Ascending aorta (tissue), 2 donors: ENCODE measurements at regions not wholly inside any gene's neighbourhood (a gene's known extent, or its start where the extent isn't known, plus 50 kb on each side); places are given as distances from the start of the nearest gene placed in this dataset.
A peak's percentile ranks its signal among the peaks of the same experiment; 100 is the strongest.

Experiments used
- DNase-seq, 2 donors: peaks; one replicate each; pipeline ENCODE4 v3.0.0-alpha.2; 2019; ENCODE audit warnings: low spot score in 2 of 2
- H3K27ac ChIP-seq, 2 donors: fragments of 200-600 bp; sonication (generic); one replicate each; pipeline ENCODE4 v1.5.1; 2016 to 2017; ENCODE audit warnings: mild to moderate bottlenecking in 1 of 2
- H3K27me3 ChIP-seq: fragments of 200-600 bp; sonication (generic); one replicate; pipeline ENCODE4 v1.5.1; 2017
- H3K36me3 ChIP-seq, 2 donors: fragments of 200-600 bp; sonication (generic); one replicate each; pipeline ENCODE4 v1.5.1; 2016
- H3K4me1 ChIP-seq, 2 donors: fragments of 200-600 bp; sonication (generic); one replicate each; pipeline ENCODE4 v1.5.1; 2016 to 2017; ENCODE audit warnings: mild to moderate bottlenecking in 1 of 2
- H3K4me3 ChIP-seq, 2 donors: fragments of 200-600 bp; sonication (generic); one replicate each; pipeline ENCODE4 v1.5.1; 2016 to 2017; ENCODE audit warnings: mild to moderate bottlenecking in 1 of 2
- H3K9me3 ChIP-seq, 2 donors: fragments of 200-600 bp; sonication (generic); one replicate each; pipeline ENCODE4 v1.5.1; 2016
- CTCF ChIP-seq, 3 experiments: fragments of 200-600 bp in 2 of 3; fragments of 450-650 bp in 1 of 3; sonication (generic) in 2 of 3; IDR thresholded peaks; one replicate each; pipeline ENCODE4 v1.5.1; 2016 to 2019; ENCODE audit warnings: antibody characterized with exemption in 3 of 3, mild to moderate bottlenecking in 1 of 3, moderate library complexity in 1 of 3
- intact Hi-C: fragments of 100-400 bp; cut with DNase I; formaldehyde crosslinking; loops from one replicate; pipeline ENCODE4 v1.15.1; 2023

- Histone ChIP-seq H3K36me3 (no peaks in the 10 kb centered on the region), H3K27me3 (no peaks in the 10 kb centered on the region), H3K27ac (no peak overlapping the region), H3K9me3 (no peaks in the 10 kb centered on the region), H3K4me1 (no peaks in the 10 kb centered on the region), H3K4me3 (no peak overlapping the region)
- TF ChIP-seq CTCF (IDR thresholded peaks at IDR 0.05), result no peak
- no peak for DNase-seq
- intact Hi-C loops, result no loop called here
These were observed 212.6 kb downstream of the MAFB start for GRCh38 chr20:40476461-40476860.

- no peaks in the 10 kb centered on the region for H3K4me1 ChIP-seq
- no peaks in the 10 kb centered on the region for H3K27me3 ChIP-seq
- H3K36me3 ChIP-seq, result no peaks in the 10 kb centered on the region
- H3K27ac ChIP-seq, result no peak overlapping the region
- no peaks in the 10 kb centered on the region for H3K9me3 ChIP-seq
- intact Hi-C loops, result no loop called here
- TF ChIP-seq CTCF (IDR thresholded peaks at IDR 0.05), result no peak
- no peak for DNase-seq
- no peak overlapping the region for H3K4me3 ChIP-seq
These were observed 216.1 kb downstream of the MAFB start for GRCh38 chr20:40472905-40473304.

GRCh38 chr20:40471261-40471629, 217.8 kb downstream of the MAFB start:
- H3K9me3 ChIP-seq, result no peaks in the 10 kb centered on the region
- DNase-seq, result no peak
- intact Hi-C loops, result no loop called here

GRCh38 chr20:40470445-40471260, 218.4 kb downstream of the MAFB start:
- DNase-seq, result no peak
- Histone ChIP-seq H3K4me1 (no peaks in the 10 kb centered on the region), H3K27ac (peak overlapping the region in 1 of 2 donors; percentile 13), H3K36me3 (no peaks in the 10 kb centered on the region), H3K9me3 (no peaks in the 10 kb centered on the region), H3K4me3 (no peak overlapping the region), H3K27me3 (no peaks in the 10 kb centered on the region)
- intact Hi-C loops, result no loop called here
- no peak for TF ChIP-seq CTCF (IDR thresholded peaks at IDR 0.05)

More at GRCh38 chr20:40471261-40471629, 217.8 kb downstream of the MAFB start:
- H3K4me3 ChIP-seq, result no peak overlapping the region
- no peaks in the 10 kb centered on the region for H3K27me3 ChIP-seq
- no peaks in the 10 kb centered on the region for H3K36me3 ChIP-seq
- no peak overlapping the region for H3K27ac ChIP-seq
- H3K4me1 ChIP-seq, result no peaks in the 10 kb centered on the region
- TF ChIP-seq CTCF (IDR thresholded peaks at IDR 0.05), result no peak

GRCh38 chr20:40468759-40469158, 220.3 kb downstream of the MAFB start:
- intact Hi-C loops, result no loop called here
- Histone ChIP-seq H3K9me3 (no peaks in the 10 kb centered on the region), H3K4me3 (no peak overlapping the region), H3K36me3 (no peaks in the 10 kb centered on the region), H3K27ac (no peak overlapping the region), H3K4me1 (no peaks in the 10 kb centered on the region), H3K27me3 (no peaks in the 10 kb centered on the region)
- DNase-seq, result no peak
- TF ChIP-seq CTCF (IDR thresholded peaks at IDR 0.05), result no peak
